Spleen (tissue), 7 donors: ENCODE measurements at regions not wholly inside any gene's neighbourhood (a gene's known extent, or its start where the extent isn't known, plus 50 kb on each side); places are given as distances from the start of the nearest gene placed in this dataset.

ENCODE experiments used
- POLR2A ChIP-seq, 3 donors: fragments of 450-650 bp; IDR thresholded peaks; one replicate each; pipeline ENCODE4 v1.5.1; 2017; ENCODE audit warnings: antibody characterized with exemption in 3 of 3, mild to moderate bottlenecking in 1 of 3
- POLR2AphosphoS5 ChIP-seq, 3 donors: sonication (generic); formaldehyde crosslinking; IDR thresholded peaks; one replicate each; pipeline ENCODE4 v1.5.1; 2017; ENCODE audit warnings: antibody characterized with exemption in 3 of 3
- TF ChIP-seq, protein P1 (sequence below), 11 experiments: fragments of 200-600 bp in 7 of 11; fragments of 450-650 bp in 4 of 11; sonication (generic) in 4 of 11; IDR thresholded peaks in 8 of 11; conservative IDR thresholded peaks in 3 of 11; 1 replicate in 7 of 11; 2 replicates in 4 of 11; pipeline versions ENCODE4 v1.4.0 to v1.8.0; 2016 to 2021; ENCODE audit warnings: antibody characterized with exemption in 11 of 11, inconsistent platforms in 4 of 11, mild to moderate bottlenecking in 1 of 11
- donor health status: DM: no; HTN: no; CAD: no; lungs with moderate emphysema.
- donor health status: DM: no; HTN: no; CAD: no.
- donor health status: DM: no; HTN: no; CAD: no.

GRCh38 chr3:31095255-31095654 is 200.8 kb upstream of the GADL1 start:
- TF ChIP-seq POLR2AphosphoS5 (IDR thresholded peaks at IDR 0.05) (no peak), POLR2A (IDR thresholded peaks at IDR 0.05) (no peak)
- TF ChIP-seq, protein P1, sequence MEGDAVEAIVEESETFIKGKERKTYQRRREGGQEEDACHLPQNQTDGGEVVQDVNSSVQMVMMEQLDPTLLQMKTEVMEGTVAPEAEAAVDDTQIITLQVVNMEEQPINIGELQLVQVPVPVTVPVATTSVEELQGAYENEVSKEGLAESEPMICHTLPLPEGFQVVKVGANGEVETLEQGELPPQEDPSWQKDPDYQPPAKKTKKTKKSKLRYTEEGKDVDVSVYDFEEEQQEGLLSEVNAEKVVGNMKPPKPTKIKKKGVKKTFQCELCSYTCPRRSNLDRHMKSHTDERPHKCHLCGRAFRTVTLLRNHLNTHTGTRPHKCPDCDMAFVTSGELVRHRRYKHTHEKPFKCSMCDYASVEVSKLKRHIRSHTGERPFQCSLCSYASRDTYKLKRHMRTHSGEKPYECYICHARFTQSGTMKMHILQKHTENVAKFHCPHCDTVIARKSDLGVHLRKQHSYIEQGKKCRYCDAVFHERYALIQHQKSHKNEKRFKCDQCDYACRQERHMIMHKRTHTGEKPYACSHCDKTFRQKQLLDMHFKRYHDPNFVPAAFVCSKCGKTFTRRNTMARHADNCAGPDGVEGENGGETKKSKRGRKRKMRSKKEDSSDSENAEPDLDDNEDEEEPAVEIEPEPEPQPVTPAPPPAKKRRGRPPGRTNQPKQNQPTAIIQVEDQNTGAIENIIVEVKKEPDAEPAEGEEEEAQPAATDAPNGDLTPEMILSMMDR (IDR thresholded peaks at IDR 0.05 in 8 of 11, conservative IDR thresholded peaks at IDR 0.05 in 3 of 11): no peak
